HepG2 (cell line): ENCODE measurements at regions not wholly inside any gene's neighbourhood (a gene's known extent, or its start where the extent isn't known, plus 50 kb on each side); places are given as distances from the start of the nearest gene placed in this dataset.

Experiments used
- ATAC-seq: fragments of 200-7000 bp; cut with Tn5 transposase; 3 replicates; pipeline ENCODE4 v1.9.1; 2020; ENCODE audit warnings: mild to moderate bottlenecking, moderate library complexity
- BruUV-seq: library from RNA; stranded (reverse); fragments of 400-500 nt; replicated peaks from 2 replicates; lab custom pipeline; 2021; lab: Mats Ljungman, UMichigan
- CTCF ChIA-PET: fragments of 300-600 bp; formaldehyde crosslinking; extraction: SDS; loops from one replicate; lab custom pipeline; 2021; ENCODE audit warnings: low total read pairs, inconsistent platforms, low intra/inter-chr PET ratio; lab: Yijun Ruan, JAX
- POLR2A ChIA-PET: fragments of 350-600 bp; sonication (Branson Sonifier 250); formaldehyde crosslinking; loops from one replicate; lab custom pipeline; 2020; ENCODE audit warnings: antibody characterized with exemption, inconsistent platforms; lab: Yijun Ruan, JAX
- DNase-seq: peaks from one replicate; pipeline ENCODE4 v3.0.0-alpha.2; 2015; ENCODE audit warnings: low spot score
- FAIRE-seq: peaks from 3 replicates; lab custom pipeline; 2011; peaks lifted over from hg19 to GRCh38; lab: Jason Lieb, UNC
- H2AFZ ChIP-seq: one replicate; pipeline ENCODE4 v1.6.1; 2011; ENCODE audit warnings: low read length, inconsistent platforms
- H3K27ac ChIP-seq: fragments of 300-600 bp; 3 replicates; pipeline ENCODE4 v1.8.0; 2011; ENCODE audit warnings: mixed run types, mild to moderate bottlenecking, mixed read lengths, low read length, inconsistent platforms; ENCODE audit not compliant: insufficient read depth; ENCODE audit errors: extremely low read length
- H3K27me3 ChIP-seq, 2 experiments: fragments of 200-600 bp in 1 of 2; 2 replicates in 1 of 2; 3 replicates in 1 of 2; pipeline versions ENCODE4 v1.6.0 to v1.8.0; 2011; ENCODE audit warnings: low read length in 2 of 2, mild to moderate bottlenecking in 2 of 2, moderate library complexity in 2 of 2, inconsistent platforms in 1 of 2; ENCODE audit not compliant: insufficient read depth in 2 of 2, control insufficient read depth in 1 of 2
- H3K36me3 ChIP-seq, 2 experiments: fragments of 200-600 bp in 1 of 2; replicated peaks in 1 of 2; 2 replicates in 1 of 2; 3 replicates in 1 of 2; pipeline versions ENCODE4 v1.5.1 to v1.8.0; 2011; ENCODE audit warnings: low read length in 2 of 2, inconsistent platforms in 1 of 2; ENCODE audit not compliant: insufficient read depth in 2 of 2, control insufficient read depth in 1 of 2
- H3K4me1 ChIP-seq: 2 replicates; pipeline ENCODE4 v1.5.1; 2012; ENCODE audit warnings: low read length, inconsistent platforms; ENCODE audit not compliant: insufficient read depth
- H3K4me2 ChIP-seq: 2 replicates; pipeline ENCODE4 v1.6.0; 2011; ENCODE audit warnings: low read depth, low read length, inconsistent platforms
- H3K4me3 ChIP-seq, 3 experiments: fragments of 200-600 bp in 1 of 3; sonication (generic), shearing (Covaris generic) in 1 of 3; replicated peaks in 1 of 3; 2 replicates each; pipeline ENCODE4 v1.5.1; 2011 to 2016; ENCODE audit warnings: low read length in 3 of 3, inconsistent platforms in 2 of 3, low read depth in 2 of 3, mild to moderate bottlenecking in 2 of 3, control low read depth in 1 of 3, mixed read lengths in 1 of 3; ENCODE audit not compliant: insufficient read depth in 1 of 3
- H3K79me2 ChIP-seq: one replicate; pipeline ENCODE4 v1.6.1; 2011; ENCODE audit warnings: low read length, inconsistent platforms; ENCODE audit not compliant: insufficient read depth
- H3K9ac ChIP-seq: 2 replicates; pipeline ENCODE4 v1.6.0; 2011; ENCODE audit warnings: mild to moderate bottlenecking, low read depth, low read length, inconsistent platforms; ENCODE audit not compliant: insufficient read depth
- H3K9me3 ChIP-seq: 2 replicates; pipeline ENCODE4 v1.5.1; 2012; ENCODE audit warnings: mild to moderate bottlenecking, low read length
- H4K20me1 ChIP-seq: 2 replicates; pipeline ENCODE4 v1.6.0; 2011; ENCODE audit warnings: inconsistent platforms, mild to moderate bottlenecking, low read length, moderate library complexity; ENCODE audit not compliant: insufficient read depth
- ZNF10 ChIP-seq: sonication (generic); formaldehyde crosslinking; IDR thresholded peaks from 2 replicates; pipeline ENCODE4 v1.4.0; 2020; ENCODE audit warnings: mild to moderate bottlenecking, low read depth, missing genetic modification reagents, borderline replicate concordance
- ZNF20 ChIP-seq: sonication (generic); formaldehyde crosslinking; IDR thresholded peaks from 2 replicates; pipeline ENCODE4 v1.4.0; 2020; ENCODE audit warnings: mild to moderate bottlenecking, moderate library complexity, missing genetic modification reagents
- ZNF343 ChIP-seq: sonication (generic); formaldehyde crosslinking; IDR thresholded peaks from 2 replicates; pipeline ENCODE4 v1.4.0; 2020; ENCODE audit warnings: mild to moderate bottlenecking, missing genetic modification reagents
- ZNF367 ChIP-seq: sonication (generic); formaldehyde crosslinking; IDR thresholded peaks from 2 replicates; pipeline ENCODE4 v1.4.0; 2020; ENCODE audit warnings: missing genetic modification reagents, borderline replicate concordance
- ZNF547 ChIP-seq: sonication (generic); formaldehyde crosslinking; IDR thresholded peaks from 2 replicates; pipeline ENCODE4 v1.5.1; 2020; ENCODE audit warnings: mild to moderate bottlenecking, missing genetic modification reagents
- ZNF557 ChIP-seq: sonication (generic); formaldehyde crosslinking; IDR thresholded peaks from 2 replicates; pipeline ENCODE4 v1.4.0; 2020; ENCODE audit warnings: missing genetic modification reagents
- WGBS: methylation state at CpG from one replicate; pipeline ENCODE4 v1.1.6; 2017; ENCODE audit warnings: low lambda C conversion rate; 5-methylcytosine and 5-hydroxymethylcytosine counted together
- in situ Hi-C: cut with HindIII; loops from 2 replicates; pipeline ENCODE4 v1.10.0; 2017; ENCODE audit warnings: low pct_unique_long_range_greater_than_20kb; ENCODE audit not compliant: extremely low pct_ligation_motif_present
- intact Hi-C: fragments of 100-400 bp; cut with micrococcal nuclease; formaldehyde crosslinking; loops from one replicate; pipeline ENCODE4 v1.10.0; 2022; ENCODE audit not compliant: unreplicated experiment
- TF ChIP-seq, protein P1 (sequence below): sonication (generic); formaldehyde crosslinking; IDR thresholded peaks from 2 replicates; pipeline ENCODE4 v1.5.1; 2020; ENCODE audit warnings: mild to moderate bottlenecking, missing genetic modification reagents, moderate library complexity
- TF ChIP-seq, protein P2 (sequence below): sonication (generic); formaldehyde crosslinking; IDR thresholded peaks from 2 replicates; pipeline ENCODE4 v1.4.0; 2020; ENCODE audit warnings: missing genetic modification reagents, borderline replicate concordance
- TF ChIP-seq, protein P3 (sequence below): sonication (generic); formaldehyde crosslinking; IDR thresholded peaks from 2 replicates; pipeline ENCODE4 v1.5.0; 2020; ENCODE audit warnings: mild to moderate bottlenecking, missing genetic modification reagents

DNA sequence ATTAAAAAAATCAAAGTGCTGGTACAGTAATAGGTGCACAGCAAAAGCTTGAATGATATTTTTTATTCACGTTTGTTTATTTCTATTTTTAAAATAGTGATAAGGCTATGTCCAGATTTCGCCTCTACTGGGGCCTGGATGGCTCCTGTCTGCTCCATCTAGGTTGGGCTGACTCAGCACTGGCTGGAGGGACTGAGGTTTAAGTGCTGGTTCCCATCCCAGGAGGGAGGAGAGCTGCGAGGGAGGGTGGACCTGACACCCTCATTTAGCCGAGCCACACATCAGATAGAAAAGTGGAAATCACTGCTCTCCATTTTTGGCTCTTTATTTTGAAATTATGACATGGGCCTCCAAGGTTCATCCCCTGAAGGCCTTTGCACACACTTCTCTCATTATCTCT lies 95.4 kb upstream of the AGBL1 start:
- Histone ChIP-seq H3K4me1 (no peaks in the 10 kb centered on the region), H3K9ac (no peak overlapping the region), H3K9me3 (no peaks in the 10 kb centered on the region; the same call in 1 of the 2 replicates), H3K27ac (no peak overlapping the region), H2AFZ (no peak overlapping the region), H3K4me3 (no peak overlapping the region), H3K27me3 (no peaks in the 10 kb centered on the region), H3K4me2 (no peak overlapping the region), H4K20me1 (no peaks in the 10 kb centered on the region), H3K36me3 (no peaks in the 10 kb centered on the region), H3K79me2 (no peaks in the 10 kb centered on the region)
- WGBS = 1% methylated on average over 4 of the region's 4 CpGs
- TF ChIP-seq ZNF367 (no peak), ZNF20 (CRISPR knock-in tag) (no peak), ZNF557 (CRISPR knock-in tag) (no peak), ZNF547 (no peak)
- TF ChIP-seq, protein P1, sequence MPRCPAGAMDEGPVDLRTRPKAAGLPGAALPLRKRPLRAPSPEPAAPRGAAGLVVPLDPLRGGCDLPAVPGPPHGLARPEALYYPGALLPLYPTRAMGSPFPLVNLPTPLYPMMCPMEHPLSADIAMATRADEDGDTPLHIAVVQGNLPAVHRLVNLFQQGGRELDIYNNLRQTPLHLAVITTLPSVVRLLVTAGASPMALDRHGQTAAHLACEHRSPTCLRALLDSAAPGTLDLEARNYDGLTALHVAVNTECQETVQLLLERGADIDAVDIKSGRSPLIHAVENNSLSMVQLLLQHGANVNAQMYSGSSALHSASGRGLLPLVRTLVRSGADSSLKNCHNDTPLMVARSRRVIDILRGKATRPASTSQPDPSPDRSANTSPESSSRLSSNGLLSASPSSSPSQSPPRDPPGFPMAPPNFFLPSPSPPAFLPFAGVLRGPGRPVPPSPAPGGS = no peak
- FAIRE-seq (no peak), ATAC-seq (no peak), DNase-seq (no peak)
- POLR2A ChIA-PET = no interaction called here
- BruUV-seq = no TSS peak
- intact Hi-C loops = no loop called here
- CTCF ChIA-PET = no interaction called here
- in situ Hi-C loops = no loop called here

DNA sequence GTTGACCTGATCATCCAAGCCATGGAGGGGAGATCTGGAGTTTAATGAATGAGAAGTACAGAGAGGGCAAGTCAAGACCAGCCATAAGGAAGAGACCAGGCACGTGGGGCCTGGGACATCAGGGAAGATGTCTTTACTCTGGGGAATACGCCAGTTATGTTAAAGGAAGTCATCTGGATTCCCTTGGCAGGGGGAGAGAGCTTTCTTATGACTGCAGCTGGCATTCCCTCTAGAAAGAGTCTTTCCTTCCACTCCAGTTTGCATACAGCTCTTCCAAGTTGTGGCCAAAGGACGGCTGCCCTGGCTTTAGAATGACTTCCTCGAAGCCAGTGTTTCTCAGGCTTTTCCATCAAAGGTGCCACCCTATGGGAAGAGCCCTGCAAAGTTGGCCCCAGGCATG lies 93.6 kb upstream of the AGBL1 start:
- intact Hi-C loops (no loop called here), in situ Hi-C loops (no loop called here)
- no peaks in the 10 kb centered on the region for H4K20me1 ChIP-seq
- 0% methylated on average over 4 of the region's 4 CpGs for WGBS
- no peak overlapping the region for H2AFZ ChIP-seq
- H3K4me1 ChIP-seq = no peaks in the 10 kb centered on the region
- DNase-seq = no peak
- no peaks in the 10 kb centered on the region for H3K79me2 ChIP-seq
- H3K9ac ChIP-seq = no peak overlapping the region
- no peaks in the 10 kb centered on the region; the same call in 1 of the 2 replicates for H3K9me3 ChIP-seq
- ChIA-PET POLR2A (no interaction called here), CTCF (no interaction called here)
- no peaks in the 10 kb centered on the region for H3K36me3 ChIP-seq
- no peak for ATAC-seq
- H3K27me3 ChIP-seq = no peaks in the 10 kb centered on the region
- no peak overlapping the region for H3K4me2 ChIP-seq
- no peak for FAIRE-seq
- TF ChIP-seq ZNF10 (CRISPR knock-in tag) (no peak), ZNF343 (no peak)
- TF ChIP-seq, protein P2, sequence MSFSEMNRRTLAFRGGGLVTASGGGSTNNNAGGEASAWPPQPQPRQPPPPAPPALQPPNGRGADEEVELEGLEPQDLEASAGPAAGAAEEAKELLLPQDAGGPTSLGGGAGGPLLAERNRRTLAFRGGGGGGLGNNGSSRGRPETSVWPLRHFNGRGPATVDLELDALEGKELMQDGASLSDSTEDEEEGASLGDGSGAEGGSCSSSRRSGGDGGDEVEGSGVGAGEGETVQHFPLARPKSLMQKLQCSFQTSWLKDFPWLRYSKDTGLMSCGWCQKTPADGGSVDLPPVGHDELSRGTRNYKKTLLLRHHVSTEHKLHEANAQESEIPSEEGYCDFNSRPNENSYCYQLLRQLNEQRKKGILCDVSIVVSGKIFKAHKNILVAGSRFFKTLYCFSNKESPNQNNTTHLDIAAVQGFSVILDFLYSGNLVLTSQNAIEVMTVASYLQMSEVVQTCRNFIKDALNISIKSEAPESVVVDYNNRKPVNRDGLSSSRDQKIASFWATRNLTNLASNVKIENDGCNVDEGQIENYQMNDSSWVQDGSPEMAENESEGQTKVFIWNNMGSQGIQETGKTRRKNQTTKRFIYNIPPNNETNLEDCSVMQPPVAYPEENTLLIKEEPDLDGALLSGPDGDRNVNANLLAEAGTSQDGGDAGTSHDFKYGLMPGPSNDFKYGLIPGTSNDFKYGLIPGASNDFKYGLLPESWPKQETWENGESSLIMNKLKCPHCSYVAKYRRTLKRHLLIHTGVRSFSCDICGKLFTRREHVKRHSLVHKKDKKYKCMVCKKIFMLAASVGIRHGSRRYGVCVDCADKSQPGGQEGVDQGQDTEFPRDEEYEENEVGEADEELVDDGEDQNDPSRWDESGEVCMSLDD (CRISPR knock-in tag) = no peak
- TF ChIP-seq, protein P3, sequence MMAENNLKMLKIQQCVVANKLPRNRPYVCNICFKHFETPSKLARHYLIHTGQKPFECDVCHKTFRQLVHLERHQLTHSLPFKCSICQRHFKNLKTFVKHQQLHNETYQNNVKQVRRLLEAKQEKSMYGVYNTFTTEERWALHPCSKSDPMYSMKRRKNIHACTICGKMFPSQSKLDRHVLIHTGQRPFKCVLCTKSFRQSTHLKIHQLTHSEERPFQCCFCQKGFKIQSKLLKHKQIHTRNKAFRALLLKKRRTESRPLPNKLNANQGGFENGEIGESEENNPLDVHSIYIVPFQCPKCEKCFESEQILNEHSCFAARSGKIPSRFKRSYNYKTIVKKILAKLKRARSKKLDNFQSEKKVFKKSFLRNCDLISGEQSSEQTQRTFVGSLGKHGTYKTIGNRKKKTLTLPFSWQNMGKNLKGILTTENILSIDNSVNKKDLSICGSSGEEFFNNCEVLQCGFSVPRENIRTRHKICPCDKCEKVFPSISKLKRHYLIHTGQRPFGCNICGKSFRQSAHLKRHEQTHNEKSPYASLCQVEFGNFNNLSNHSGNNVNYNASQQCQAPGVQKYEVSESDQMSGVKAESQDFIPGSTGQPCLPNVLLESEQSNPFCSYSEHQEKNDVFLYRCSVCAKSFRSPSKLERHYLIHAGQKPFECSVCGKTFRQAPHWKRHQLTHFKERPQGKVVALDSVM (CRISPR knock-in tag) = no peak
- TF ChIP-seq, all 625 proteins: peak for 0
- Histone ChIP-seq H3K27ac (no peak overlapping the region), H3K4me3 (no peak overlapping the region)
- BruUV-seq = no TSS peak
